NB4 (cell line): ENCODE measurements at regions not wholly inside any gene's neighbourhood (a gene's known extent, or its start where the extent isn't known, plus 50 kb on each side); places are given as distances from the start of the nearest gene placed in this dataset.
"Not testable (repeated sequence)": the region's sequence is repeated elsewhere in the genome, so short reads cannot be mapped to it uniquely, and the experiment has no call there.

Experiments used
- DNase-seq: peaks from one replicate; pipeline ENCODE4 v3.0.0; 2010; ENCODE audit warnings: low read depth
- H3K4me3 ChIP-seq: one replicate; pipeline ENCODE4 v1.5.1; 2011; ENCODE audit warnings: mild to moderate bottlenecking, low read depth, low read length, moderate library complexity
- CTCF ChIP-seq: IDR thresholded peaks from one replicate; pipeline ENCODE4 v1.5.1; 2012; ENCODE audit warnings: low read depth, low read length
- MAX ChIP-seq: IDR thresholded peaks from 2 replicates; pipeline ENCODE4 v1.6.1; 2011; ENCODE audit warnings: low read depth, low read length
- MYC ChIP-seq: IDR thresholded peaks from 2 replicates; pipeline ENCODE4 v1.6.1; 2011; ENCODE audit warnings: low read depth, low read length
- POLR2A ChIP-seq: IDR thresholded peaks from 2 replicates; pipeline ENCODE4 v1.6.1; 2011; ENCODE audit warnings: mild to moderate bottlenecking; ENCODE audit not compliant: insufficient read length; ENCODE audit errors: extremely low read depth

GRCh38 chr10:114872519-114873087, 51.0 kb downstream of the FHIP2A start:
- no peak overlapping the region for H3K4me3 ChIP-seq
- no peak for DNase-seq
- TF ChIP-seq MAX (no peak), POLR2A (no peak), CTCF (no peak), MYC (no peak)

- peak; percentile 66 for DNase-seq
- TF ChIP-seq POLR2A (no peak), MYC (no peak), MAX (no peak), CTCF (no peak)
- H3K4me3 ChIP-seq: no peak overlapping the region
Observed at GRCh38 chr10:114874827-114875411, 53.3 kb downstream of the FHIP2A start.

- not testable (repeated sequence) for DNase-seq, H3K4me3 ChIP-seq
Observed at GRCh38 chr10:114875590-114876081, 54.1 kb downstream of the FHIP2A start.

- no peak overlapping the region for H3K4me3 ChIP-seq
- DNase-seq: peak; percentile 32
- TF ChIP-seq CTCF: no peak
- TF ChIP-seq MYC: no peak
- no peak for TF ChIP-seq POLR2A
- TF ChIP-seq MAX: no peak
Observed at GRCh38 chr10:114876169-114876568, 54.6 kb downstream of the FHIP2A start.

GRCh38 chr10:114876602-114877300, 55.2 kb downstream of the FHIP2A start:
- peak; percentile 86 for DNase-seq
- TF ChIP-seq MAX (no peak), CTCF (peak; percentile 90), MYC (0 out of 2 replicates have a peak, but pooled peaks have one; percentile 6), POLR2A (no peak)
- H3K4me3 ChIP-seq: no peak overlapping the region

GRCh38 chr10:114877301-114877644, 55.7 kb downstream of the FHIP2A start:
- no peak overlapping the region for H3K4me3 ChIP-seq
- DNase-seq: no peak
- TF ChIP-seq POLR2A (no peak), MYC (no peak), CTCF (no peak), MAX (no peak)
